NCI-H226 (cell line): ENCODE measurements at regions not wholly inside any gene's neighbourhood (a gene's known extent, or its start where the extent isn't known, plus 50 kb on each side); places are given as distances from the start of the nearest gene placed in this dataset.

ENCODE experiments used
- DNase-seq: peaks from one replicate; pipeline ENCODE4 v3.0.0-alpha.2; 2015

GRCh38 chr3:46089237-46090011 is 62.1 kb upstream of the XCR1 start:
- DNase-seq = peak; percentile 39

- peak; percentile 20 for DNase-seq
Observed at GRCh38 chr3:46087871-46088270, 60.6 kb upstream of the XCR1 start.

GRCh38 chr3:46086986-46087385 is 59.7 kb upstream of the XCR1 start:
- no peak for DNase-seq

GRCh38 chr3:46086083-46086437 is 58.8 kb upstream of the XCR1 start:
- no peak for DNase-seq

- DNase-seq = no peak
Observed at GRCh38 chr3:46085421-46086082, 58.3 kb upstream of the XCR1 start.

GRCh38 chr3:46083956-46084355 is 56.7 kb upstream of the XCR1 start:
- DNase-seq = no peak

- no peak for DNase-seq
Observed at GRCh38 chr3:46082849-46083248, 55.6 kb upstream of the XCR1 start.

GRCh38 chr3:46082021-46082420 is 54.7 kb upstream of the XCR1 start:
- DNase-seq = no peak

- no peak for DNase-seq
Observed at GRCh38 chr3:46080969-46081345, 53.7 kb upstream of the XCR1 start.

GRCh38 chr3:46080124-46080968 is 53.1 kb upstream of the XCR1 start:
- no peak for DNase-seq

- peak; percentile 66 for DNase-seq
Observed at GRCh38 chr3:46078712-46079400, 51.6 kb upstream of the XCR1 start.
